ENCODE measurements at regions not wholly inside any gene's neighbourhood (a gene's known extent, or its start where the extent isn't known, plus 50 kb on each side); places are given as distances from the start of the nearest gene placed in this dataset.

- TF ChIP-seq, protein P1, sequence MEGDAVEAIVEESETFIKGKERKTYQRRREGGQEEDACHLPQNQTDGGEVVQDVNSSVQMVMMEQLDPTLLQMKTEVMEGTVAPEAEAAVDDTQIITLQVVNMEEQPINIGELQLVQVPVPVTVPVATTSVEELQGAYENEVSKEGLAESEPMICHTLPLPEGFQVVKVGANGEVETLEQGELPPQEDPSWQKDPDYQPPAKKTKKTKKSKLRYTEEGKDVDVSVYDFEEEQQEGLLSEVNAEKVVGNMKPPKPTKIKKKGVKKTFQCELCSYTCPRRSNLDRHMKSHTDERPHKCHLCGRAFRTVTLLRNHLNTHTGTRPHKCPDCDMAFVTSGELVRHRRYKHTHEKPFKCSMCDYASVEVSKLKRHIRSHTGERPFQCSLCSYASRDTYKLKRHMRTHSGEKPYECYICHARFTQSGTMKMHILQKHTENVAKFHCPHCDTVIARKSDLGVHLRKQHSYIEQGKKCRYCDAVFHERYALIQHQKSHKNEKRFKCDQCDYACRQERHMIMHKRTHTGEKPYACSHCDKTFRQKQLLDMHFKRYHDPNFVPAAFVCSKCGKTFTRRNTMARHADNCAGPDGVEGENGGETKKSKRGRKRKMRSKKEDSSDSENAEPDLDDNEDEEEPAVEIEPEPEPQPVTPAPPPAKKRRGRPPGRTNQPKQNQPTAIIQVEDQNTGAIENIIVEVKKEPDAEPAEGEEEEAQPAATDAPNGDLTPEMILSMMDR (IDR thresholded peaks at IDR 0.05): no peak
- TF ChIP-seq POLR2AphosphoS5 (IDR thresholded peaks at IDR 0.05) (no peak), POLR2A (IDR thresholded peaks at IDR 0.05) (no peak)
Measured at GRCh38 chr18:7415081-7415894, 151.8 kb upstream of the PTPRM start.

Data from sigmoid colon (tissue), 4 donors.